HCT116 (cell line): ENCODE measurements at regions not wholly inside any gene's neighbourhood (a gene's known extent, or its start where the extent isn't known, plus 50 kb on each side); places are given as distances from the start of the nearest gene placed in this dataset.

Experiments
- ATAC-seq: fragments of 200-7000 bp; cut with Tn5 transposase; 2 replicates; pipeline ENCODE4 v1.9.1; 2020; ENCODE audit warnings: mild to moderate bottlenecking, moderate library complexity
- BruUV-seq: library from RNA; stranded (reverse); fragments of 400-500 nt; replicated peaks from 2 replicates; lab custom pipeline; 2021; lab: Mats Ljungman, UMichigan
- CTCF ChIA-PET: fragments of 300-600 bp; sonication (Branson Sonifier 250); formaldehyde crosslinking; loops from one replicate; lab custom pipeline; 2021; ENCODE audit warnings: antibody characterized with exemption; lab: Charles Lee
- POLR2A ChIA-PET: fragments of 300-600, 350-600 bp; sonication (Branson Sonifier 250); formaldehyde crosslinking; loops from one replicate; lab custom pipeline; 2021; ENCODE audit warnings: antibody characterized with exemption; lab: Charles Lee
- RAD21 ChIA-PET, 2 experiments: fragments of 300-600 bp; sonication (Branson Sonifier 250); formaldehyde crosslinking; loops; one replicate each; lab custom pipeline; 2023; ENCODE audit warnings: low total read pairs in 2 of 2; ENCODE audit not compliant: uncharacterized antibody in 2 of 2, unreplicated experiment in 2 of 2, low non-redundant PET in 1 of 2; lab: Charles Lee
- DNase-seq: peaks from one replicate; pipeline ENCODE4 v3.0.0-alpha.2; 2010; ENCODE audit warnings: low read depth, low spot score
- H2AFZ ChIP-seq: fragments of 200-600 bp; shearing (Covaris generic), sonication (generic); 2 replicates; pipeline ENCODE4 v1.6.1; 2017; ENCODE audit warnings: low read depth, mixed run types, mixed read lengths, antibody characterized with exemption, low read length; ENCODE audit not compliant: poor library complexity, severe bottlenecking
- H3K27ac ChIP-seq: 2 replicates; pipeline ENCODE4 v1.5.1; 2012; ENCODE audit warnings: low read depth, low read length
- H3K27me3 ChIP-seq: fragments of 200-600 bp; sonication (generic); 2 replicates; pipeline ENCODE4 v1.6.1; 2016; ENCODE audit warnings: mixed run types, low read length, mixed read lengths; ENCODE audit not compliant: insufficient read depth
- H3K36me3 ChIP-seq, 2 experiments: fragments of 200-500 bp in 1 of 2; fragments of 200-600 bp in 1 of 2; sonication (Bioruptor generic) in 1 of 2; sonication (generic) in 1 of 2; 2 replicates each; pipeline versions ENCODE4 v1.5.1 to v1.6.1; 2014 to 2016; ENCODE audit warnings: low read length in 2 of 2, inconsistent platforms in 1 of 2, mixed read lengths in 1 of 2, mixed run types in 1 of 2; ENCODE audit not compliant: insufficient read depth in 2 of 2, control insufficient read depth in 1 of 2
- H3K4me1 ChIP-seq, 2 experiments: fragments of 200-600 bp in 1 of 2; sonication (generic) in 1 of 2; 2 replicates each; pipeline versions ENCODE4 v1.5.1 to v1.6.1; 2012 to 2017; ENCODE audit warnings: low read length in 2 of 2, inconsistent platforms in 1 of 2, mild to moderate bottlenecking in 1 of 2, mixed read lengths in 1 of 2, mixed run types in 1 of 2, moderate library complexity in 1 of 2; ENCODE audit not compliant: insufficient read depth in 2 of 2, control insufficient read depth in 1 of 2
- H3K4me2 ChIP-seq: fragments of 200-600 bp; sonication (generic); 2 replicates; pipeline ENCODE4 v1.6.1; 2017; ENCODE audit warnings: mixed run types, low read length, mixed read lengths
- H3K4me3 ChIP-seq, 2 experiments: fragments of 200-600 bp in 1 of 2; sonication (generic) in 1 of 2; replicated peaks in 1 of 2; 2 replicates each; pipeline ENCODE4 v1.5.1; 2011 to 2016; ENCODE audit warnings: low read length in 2 of 2, control low read depth in 1 of 2, low read depth in 1 of 2, mild to moderate bottlenecking in 1 of 2, mixed read lengths in 1 of 2, mixed run types in 1 of 2
- H3K79me2 ChIP-seq: fragments of 200-600 bp; sonication (generic); 2 replicates; pipeline ENCODE4 v1.6.1; 2017; ENCODE audit warnings: mild to moderate bottlenecking, mixed run types, low read length, moderate library complexity, mixed read lengths; ENCODE audit not compliant: insufficient read depth
- H3K9ac ChIP-seq: fragments of 200-600 bp; sonication (generic); 2 replicates; pipeline ENCODE4 v1.6.1; 2016; ENCODE audit warnings: low read length, mixed read lengths
- H3K9me2 ChIP-seq: fragments of 200-600 bp; sonication (generic), shearing (Covaris generic); 2 replicates; pipeline ENCODE4 v1.6.1; 2017; ENCODE audit warnings: mixed run types, mild to moderate bottlenecking, moderate library complexity; ENCODE audit not compliant: insufficient read depth
- H3K9me3 ChIP-seq, 2 experiments: fragments of 200-500 bp in 1 of 2; fragments of 200-600 bp in 1 of 2; sonication (Bioruptor generic) in 1 of 2; sonication (generic) in 1 of 2; 2 replicates each; pipeline ENCODE4 v1.6.1; 2014 to 2017; ENCODE audit warnings: low read length in 2 of 2, mixed read lengths in 2 of 2, inconsistent platforms in 1 of 2, low read depth in 1 of 2, mild to moderate bottlenecking in 1 of 2, mixed run types in 1 of 2, moderate library complexity in 1 of 2; ENCODE audit not compliant: control insufficient read depth in 1 of 2, insufficient read depth in 1 of 2
- H4K20me1 ChIP-seq: fragments of 200-600 bp; sonication (generic), shearing (Covaris generic); 2 replicates; pipeline ENCODE4 v1.6.1; 2017; ENCODE audit warnings: mixed run types, mild to moderate bottlenecking, moderate library complexity; ENCODE audit not compliant: insufficient read depth
- CBX3 ChIP-seq: IDR thresholded peaks from 2 replicates; pipeline ENCODE4 v1.6.1; 2012; ENCODE audit warnings: low read depth
- CEBPB ChIP-seq: IDR thresholded peaks from 2 replicates; pipeline ENCODE4 v1.6.1; 2012; ENCODE audit warnings: low read depth
- EGR1 ChIP-seq: IDR thresholded peaks from 2 replicates; pipeline ENCODE4 v1.6.1; 2012; ENCODE audit warnings: low read depth
- EZH2 ChIP-seq: fragments of 200-600 bp; sonication (generic); IDR thresholded peaks from 2 replicates; pipeline ENCODE4 v1.6.1; 2017; ENCODE audit warnings: antibody characterized with exemption, mixed run types
- EZH2phosphoT487 ChIP-seq: fragments of 200-600 bp; IDR thresholded peaks from 2 replicates; pipeline ENCODE4 v1.6.1; 2018; ENCODE audit warnings: antibody characterized with exemption, borderline replicate concordance
- FOSL1 ChIP-seq: IDR thresholded peaks from 2 replicates; pipeline ENCODE4 v1.6.1; 2012; ENCODE audit warnings: low read depth
- JUND ChIP-seq: IDR thresholded peaks from 2 replicates; pipeline ENCODE4 v1.6.1; 2012
- POLR2A ChIP-seq: IDR thresholded peaks from 2 replicates; pipeline ENCODE4 v1.7.0; 2011; ENCODE audit warnings: borderline replicate concordance; ENCODE audit not compliant: insufficient read depth, insufficient read length; ENCODE audit errors: extremely low read depth
- RAD21 ChIP-seq: IDR thresholded peaks from 2 replicates; pipeline ENCODE4 v1.6.1; 2012; ENCODE audit warnings: low read depth, mild to moderate bottlenecking
- SIN3A ChIP-seq: IDR thresholded peaks from 2 replicates; pipeline ENCODE4 v1.6.1; 2012; ENCODE audit warnings: low read depth
- SP1 ChIP-seq: IDR thresholded peaks from 2 replicates; pipeline ENCODE4 v1.6.1; 2012; ENCODE audit warnings: low read depth
- ZFX ChIP-seq: fragments of 450-650 bp; IDR thresholded peaks from 2 replicates; pipeline ENCODE4 v1.6.1; 2017
- ZNF274 ChIP-seq: fragments of 200-500 bp; sonication (Bioruptor generic); IDR thresholded peaks from 2 replicates; pipeline ENCODE4 v1.6.1; 2014; ENCODE audit warnings: mild to moderate bottlenecking, low read depth, low read length, inconsistent platforms
- intact Hi-C: fragments of 100-400 bp; cut with micrococcal nuclease; formaldehyde crosslinking; loops from 2 replicates; pipeline ENCODE4 v1.10.0; 2022
- TF ChIP-seq, protein P1 (sequence below): IDR thresholded peaks from 2 replicates; pipeline ENCODE4 v1.6.1; 2012
- TF ChIP-seq, protein P2 (sequence below): IDR thresholded peaks from 2 replicates; pipeline ENCODE4 v1.6.1; 2012
- TF ChIP-seq, protein P3 (sequence below), 3 experiments: fragments of 200-600 bp in 1 of 3; sonication (generic) in 1 of 3; IDR thresholded peaks in 2 of 3; conservative IDR thresholded peaks in 1 of 3; 2 replicates each; pipeline ENCODE4 v1.5.1; 2012 to 2017; ENCODE audit warnings: low read depth in 2 of 3, low read length in 2 of 3, antibody characterized with exemption in 1 of 3, borderline replicate concordance in 1 of 3, control low read depth in 1 of 3, mild to moderate bottlenecking in 1 of 3, mixed read lengths in 1 of 3, mixed run types in 1 of 3, moderate library complexity in 1 of 3; ENCODE audit not compliant: insufficient read depth in 1 of 3
- TF ChIP-seq, protein P4 (sequence below): IDR thresholded peaks from 2 replicates; pipeline ENCODE4 v1.6.1; 2012; ENCODE audit warnings: low read depth

DNA sequence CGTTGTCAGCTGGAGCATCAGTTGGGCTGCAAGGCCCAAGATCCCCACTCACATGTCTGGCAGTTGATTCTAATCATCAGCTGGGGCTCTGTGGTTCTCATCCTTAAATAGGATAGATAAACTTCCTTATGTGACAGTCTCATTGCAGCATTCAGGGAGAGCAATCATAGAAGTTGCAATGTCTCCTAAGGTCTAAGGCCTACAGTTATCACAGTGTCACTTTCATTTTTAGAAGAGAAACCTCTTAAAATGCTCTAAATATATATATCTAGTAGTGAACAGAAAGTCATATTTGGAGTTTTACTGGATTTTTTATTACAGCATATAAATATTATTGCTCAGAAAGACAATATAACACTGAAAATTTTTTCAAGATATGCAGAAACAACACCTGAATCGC is 226.0 kb upstream of the PPP1R2C start:
- H3K79me2 ChIP-seq = no peaks in the 10 kb centered on the region
- DNase-seq (no peak), ATAC-seq (no peak)
- H3K27me3 ChIP-seq = no peaks in the 10 kb centered on the region
- CTCF ChIA-PET = no interaction called here
- no peak overlapping the region for H3K4me2 ChIP-seq
- H3K9me3 ChIP-seq = no peaks in the 10 kb centered on the region
- H3K36me3 ChIP-seq = no peaks in the 10 kb centered on the region
- H2AFZ ChIP-seq = no peak overlapping the region
- no peaks in the 10 kb centered on the region for H4K20me1 ChIP-seq
- H3K27ac ChIP-seq = no peak overlapping the region
- no TSS peak for BruUV-seq
- H3K4me3 ChIP-seq = no peak overlapping the region
- no peak overlapping the region for H3K9ac ChIP-seq
- RAD21 ChIA-PET = no interaction called here
- no peaks in the 10 kb centered on the region for H3K4me1 ChIP-seq
- intact Hi-C loops = no loop called here
- TF ChIP-seq EZH2phosphoT487 (no peak), CEBPB (no peak), POLR2A (no peak), EGR1 (no peak), SP1 (no peak), EZH2 (no peak), ZFX (no peak)
- TF ChIP-seq, protein P1, sequence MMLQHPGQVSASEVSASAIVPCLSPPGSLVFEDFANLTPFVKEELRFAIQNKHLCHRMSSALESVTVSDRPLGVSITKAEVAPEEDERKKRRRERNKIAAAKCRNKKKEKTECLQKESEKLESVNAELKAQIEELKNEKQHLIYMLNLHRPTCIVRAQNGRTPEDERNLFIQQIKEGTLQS = no peak
- TF ChIP-seq, protein P2, sequence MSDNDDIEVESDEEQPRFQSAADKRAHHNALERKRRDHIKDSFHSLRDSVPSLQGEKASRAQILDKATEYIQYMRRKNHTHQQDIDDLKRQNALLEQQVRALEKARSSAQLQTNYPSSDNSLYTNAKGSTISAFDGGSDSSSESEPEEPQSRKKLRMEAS = no peak
- POLR2A ChIA-PET = no interaction called here
- no peaks in the 10 kb centered on the region for H3K9me2 ChIP-seq

DNA sequence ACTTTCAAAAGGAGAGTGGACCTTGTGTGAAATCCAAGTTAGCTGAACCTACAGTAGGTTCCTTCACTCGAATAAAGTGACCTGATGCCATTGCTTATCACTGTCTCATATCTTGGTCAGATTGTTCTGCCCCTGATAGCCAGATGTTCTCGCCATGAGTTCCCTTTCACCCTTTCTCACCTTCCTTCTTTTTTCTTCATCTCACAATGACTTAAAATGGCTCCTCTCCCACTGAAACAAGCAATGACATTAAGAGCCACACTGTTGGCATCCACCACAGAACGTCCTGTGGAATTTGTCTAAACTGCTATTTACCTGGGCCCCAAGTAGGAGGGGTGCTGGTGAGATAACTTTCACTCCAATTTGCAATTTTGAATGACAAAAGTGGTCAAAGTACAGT is 227.6 kb upstream of the PPP1R2C start:
- DNase-seq (no peak), ATAC-seq (no peak)
- Histone ChIP-seq H3K9me2 (no peaks in the 10 kb centered on the region), H3K4me2 (no peak overlapping the region), H2AFZ (no peak overlapping the region), H4K20me1 (no peaks in the 10 kb centered on the region), H3K27ac (no peak overlapping the region), H3K27me3 (no peaks in the 10 kb centered on the region), H3K79me2 (no peaks in the 10 kb centered on the region), H3K4me1 (no peaks in the 10 kb centered on the region), H3K9ac (no peak overlapping the region), H3K4me3 (no peak overlapping the region), H3K9me3 (no peaks in the 10 kb centered on the region), H3K36me3 (no peaks in the 10 kb centered on the region)
- intact Hi-C loops = no loop called here
- no TSS peak for BruUV-seq
- POLR2A ChIA-PET = no interaction called here
- CTCF ChIA-PET = no interaction called here
- RAD21 ChIA-PET = no interaction called here
- TF ChIP-seq, protein P1 = no peak
- TF ChIP-seq, protein P3, sequence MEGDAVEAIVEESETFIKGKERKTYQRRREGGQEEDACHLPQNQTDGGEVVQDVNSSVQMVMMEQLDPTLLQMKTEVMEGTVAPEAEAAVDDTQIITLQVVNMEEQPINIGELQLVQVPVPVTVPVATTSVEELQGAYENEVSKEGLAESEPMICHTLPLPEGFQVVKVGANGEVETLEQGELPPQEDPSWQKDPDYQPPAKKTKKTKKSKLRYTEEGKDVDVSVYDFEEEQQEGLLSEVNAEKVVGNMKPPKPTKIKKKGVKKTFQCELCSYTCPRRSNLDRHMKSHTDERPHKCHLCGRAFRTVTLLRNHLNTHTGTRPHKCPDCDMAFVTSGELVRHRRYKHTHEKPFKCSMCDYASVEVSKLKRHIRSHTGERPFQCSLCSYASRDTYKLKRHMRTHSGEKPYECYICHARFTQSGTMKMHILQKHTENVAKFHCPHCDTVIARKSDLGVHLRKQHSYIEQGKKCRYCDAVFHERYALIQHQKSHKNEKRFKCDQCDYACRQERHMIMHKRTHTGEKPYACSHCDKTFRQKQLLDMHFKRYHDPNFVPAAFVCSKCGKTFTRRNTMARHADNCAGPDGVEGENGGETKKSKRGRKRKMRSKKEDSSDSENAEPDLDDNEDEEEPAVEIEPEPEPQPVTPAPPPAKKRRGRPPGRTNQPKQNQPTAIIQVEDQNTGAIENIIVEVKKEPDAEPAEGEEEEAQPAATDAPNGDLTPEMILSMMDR (IDR thresholded peaks at IDR 0.05 in 2 of 3, conservative IDR thresholded peaks at IDR 0.05 in 1 of 3; ENCODE audit: borderline replicate concordance in 1 of 3, insufficient read depth in 1 of 3, low read depth in 2 of 3, low read length in 2 of 3) = no peak
- TF ChIP-seq FOSL1 (no peak), RAD21 (no peak), ZNF274 (no peak), SIN3A (no peak), EGR1 (no peak), JUND (no peak), CBX3 (no peak), SP1 (no peak)
- TF ChIP-seq, protein P4, sequence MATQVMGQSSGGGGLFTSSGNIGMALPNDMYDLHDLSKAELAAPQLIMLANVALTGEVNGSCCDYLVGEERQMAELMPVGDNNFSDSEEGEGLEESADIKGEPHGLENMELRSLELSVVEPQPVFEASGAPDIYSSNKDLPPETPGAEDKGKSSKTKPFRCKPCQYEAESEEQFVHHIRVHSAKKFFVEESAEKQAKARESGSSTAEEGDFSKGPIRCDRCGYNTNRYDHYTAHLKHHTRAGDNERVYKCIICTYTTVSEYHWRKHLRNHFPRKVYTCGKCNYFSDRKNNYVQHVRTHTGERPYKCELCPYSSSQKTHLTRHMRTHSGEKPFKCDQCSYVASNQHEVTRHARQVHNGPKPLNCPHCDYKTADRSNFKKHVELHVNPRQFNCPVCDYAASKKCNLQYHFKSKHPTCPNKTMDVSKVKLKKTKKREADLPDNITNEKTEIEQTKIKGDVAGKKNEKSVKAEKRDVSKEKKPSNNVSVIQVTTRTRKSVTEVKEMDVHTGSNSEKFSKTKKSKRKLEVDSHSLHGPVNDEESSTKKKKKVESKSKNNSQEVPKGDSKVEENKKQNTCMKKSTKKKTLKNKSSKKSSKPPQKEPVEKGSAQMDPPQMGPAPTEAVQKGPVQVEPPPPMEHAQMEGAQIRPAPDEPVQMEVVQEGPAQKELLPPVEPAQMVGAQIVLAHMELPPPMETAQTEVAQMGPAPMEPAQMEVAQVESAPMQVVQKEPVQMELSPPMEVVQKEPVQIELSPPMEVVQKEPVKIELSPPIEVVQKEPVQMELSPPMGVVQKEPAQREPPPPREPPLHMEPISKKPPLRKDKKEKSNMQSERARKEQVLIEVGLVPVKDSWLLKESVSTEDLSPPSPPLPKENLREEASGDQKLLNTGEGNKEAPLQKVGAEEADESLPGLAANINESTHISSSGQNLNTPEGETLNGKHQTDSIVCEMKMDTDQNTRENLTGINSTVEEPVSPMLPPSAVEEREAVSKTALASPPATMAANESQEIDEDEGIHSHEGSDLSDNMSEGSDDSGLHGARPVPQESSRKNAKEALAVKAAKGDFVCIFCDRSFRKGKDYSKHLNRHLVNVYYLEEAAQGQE = no peak
